Adrenal gland (tissue), 5 donors: ENCODE measurements at regions not wholly inside any gene's neighbourhood (a gene's known extent, or its start where the extent isn't known, plus 50 kb on each side); places are given as distances from the start of the nearest gene placed in this dataset.
"Not testable (repeated sequence)": the region's sequence is repeated elsewhere in the genome, so short reads cannot be mapped to it uniquely, and the experiment has no call there.

Experiments
- CTCF ChIP-seq, 6 experiments: fragments of 450-650 bp in 4 of 6; fragments of 200-600 bp in 2 of 6; sonication (generic) in 1 of 6; IDR thresholded peaks; 1 replicate in 5 of 6; 2 replicates in 1 of 6; pipeline versions ENCODE4 v1.5.1 to v1.8.0; 2016 to 2021; ENCODE audit warnings: antibody characterized with exemption in 6 of 6, mild to moderate bottlenecking in 2 of 6, moderate library complexity in 1 of 6
- POLR2A ChIP-seq, 2 donors: fragments of 450-650 bp; IDR thresholded peaks; one replicate each; pipeline ENCODE4 v1.6.1; 2017; ENCODE audit warnings: antibody characterized with exemption in 2 of 2, mild to moderate bottlenecking in 2 of 2, moderate library complexity in 1 of 2
- donor health status: DM: no; HTN: no; CAD: no.

DNA sequence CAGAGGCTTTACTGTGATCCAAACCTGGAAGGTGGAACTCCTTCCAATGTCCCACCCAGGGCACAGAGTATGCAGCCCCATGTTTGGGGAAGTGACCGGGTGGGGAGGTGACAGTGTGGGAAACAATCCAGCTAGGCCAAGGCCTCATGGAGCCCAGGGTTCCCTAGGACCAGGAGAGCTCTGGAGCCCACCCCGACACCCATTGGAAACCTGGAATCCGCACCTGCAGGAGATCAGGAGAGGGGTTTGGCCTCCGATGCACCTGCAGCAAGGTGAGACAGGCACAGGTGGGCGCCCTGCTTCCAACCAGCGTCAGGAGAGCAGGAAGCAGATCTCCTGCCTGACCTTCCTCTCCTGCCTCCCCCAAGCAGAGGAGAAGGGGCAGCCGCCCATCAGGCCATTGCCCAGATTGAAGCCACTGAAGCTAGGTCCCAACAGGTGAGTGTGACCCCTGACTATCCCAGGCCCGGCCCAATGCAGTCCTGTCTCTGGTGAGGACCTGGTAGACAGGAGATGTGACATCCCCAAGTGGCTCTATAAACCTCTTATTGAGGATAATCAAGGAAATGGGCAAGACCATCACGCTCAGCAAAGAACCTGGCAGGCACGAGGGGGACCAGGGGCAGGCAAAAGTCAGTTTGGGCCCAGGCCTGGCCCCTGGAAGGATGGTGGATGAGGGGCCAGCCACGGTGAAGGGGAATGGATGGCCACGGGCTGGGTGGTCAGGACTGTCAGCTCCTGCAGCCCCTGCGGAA, 53.1 kb upstream of the CSPG4 start:
- not testable (repeated sequence) for TF ChIP-seq POLR2A, CTCF (IDR thresholded peaks at IDR 0.05)
